K562 (cell line): ENCODE measurements at regions not wholly inside any gene's neighbourhood (a gene's known extent, or its start where the extent isn't known, plus 50 kb on each side); places are given as distances from the start of the nearest gene placed in this dataset.

Experiments used
- AFF4 ChIP-seq: sonication (generic); formaldehyde crosslinking; IDR thresholded peaks from 2 replicates; pipeline ENCODE4 v1.8.0; 2023; ENCODE audit warnings: mild to moderate bottlenecking, missing genetic modification reagents
- ATF7 ChIP-seq: fragments of 450-650 bp; IDR thresholded peaks from 2 replicates; pipeline ENCODE4 v1.7.1; 2014; ENCODE audit warnings: mild to moderate bottlenecking, moderate library complexity
- CTCFL ChIP-seq: IDR thresholded peaks from 2 replicates; pipeline ENCODE4 v1.6.1; 2011; ENCODE audit warnings: borderline replicate concordance, low read depth, mild to moderate bottlenecking, moderate library complexity, low read length; ENCODE audit not compliant: insufficient read depth, poor library complexity, severe bottlenecking
- ESRRB ChIP-seq: fragments of 250-450 bp; sonication (Bioruptor Pico); IDR thresholded peaks from 2 replicates; pipeline ENCODE4 v1.5.0; 2020; ENCODE audit warnings: mild to moderate bottlenecking, moderate library complexity, borderline replicate concordance
- FOXA1 ChIP-seq: fragments of 450-650 bp; IDR thresholded peaks from 2 replicates; pipeline ENCODE4 v1.6.1; 2016; ENCODE audit warnings: mild to moderate bottlenecking, borderline replicate concordance
- GTF2E2 ChIP-seq: fragments of 200-800 bp; sonication (Bioruptor generic); IDR thresholded peaks from 2 replicates; pipeline ENCODE4 v1.6.1; 2016; ENCODE audit warnings: missing genetic modification characterization, missing compliant biosample characterization
- HDAC8 ChIP-seq: fragments of 450-650 bp; IDR thresholded peaks from 2 replicates; pipeline ENCODE4 v1.6.1; 2016; ENCODE audit warnings: mild to moderate bottlenecking, missing genetic modification characterization, moderate library complexity, missing compliant biosample characterization
- KLF13 ChIP-seq: fragments of 450-650 bp; IDR thresholded peaks from 2 replicates; pipeline ENCODE4 v1.6.1; 2016; ENCODE audit warnings: missing genetic modification characterization, low read depth, mild to moderate bottlenecking, missing compliant biosample characterization, moderate library complexity, borderline replicate concordance
- MEF2D ChIP-seq: conservative IDR thresholded peaks from 2 replicates; pipeline ENCODE4 v1.6.1; 2016; ENCODE audit warnings: low read depth, missing genetic modification characterization, missing compliant biosample characterization
- NCOA2 ChIP-seq, 2 experiments: fragments of 450-650 bp; IDR thresholded peaks; 2 replicates each; pipeline ENCODE4 v1.6.1; 2018; ENCODE audit warnings: mild to moderate bottlenecking in 2 of 2, moderate library complexity in 1 of 2; ENCODE audit not compliant: partially characterized antibody in 2 of 2
- NFE2L1 ChIP-seq: fragments of 450-650 bp; IDR thresholded peaks from 2 replicates; pipeline ENCODE4 v1.6.1; 2016; ENCODE audit warnings: missing genetic modification characterization, low read depth, mild to moderate bottlenecking, missing compliant biosample characterization, moderate library complexity, borderline replicate concordance
- NR1H2 ChIP-seq: sonication (generic); formaldehyde crosslinking; IDR thresholded peaks from 2 replicates; pipeline ENCODE4 v1.4.0; 2020; ENCODE audit warnings: mild to moderate bottlenecking, missing genetic modification reagents
- SMARCA5 ChIP-seq: fragments of 450-650 bp; IDR thresholded peaks from 2 replicates; pipeline ENCODE4 v1.6.1; 2016
- SREBF2 ChIP-seq: sonication (generic); formaldehyde crosslinking; IDR thresholded peaks from 2 replicates; pipeline ENCODE4 v1.4.0; 2020; ENCODE audit warnings: mild to moderate bottlenecking, missing genetic modification reagents
- STAG1 ChIP-seq: sonication (generic); formaldehyde crosslinking; IDR thresholded peaks from 2 replicates; pipeline ENCODE4 v1.5.0; 2020; ENCODE audit warnings: missing genetic modification reagents, borderline replicate concordance
- THRA ChIP-seq: fragments of 450-650 bp; IDR thresholded peaks from 2 replicates; pipeline ENCODE4 v1.6.1; 2017; ENCODE audit warnings: mild to moderate bottlenecking, moderate library complexity
- ZNF146 ChIP-seq: IDR thresholded peaks from one replicate; pipeline ENCODE4 v1.6.1; 2018; ENCODE audit warnings: missing compliant biosample characterization; ENCODE audit not compliant: unreplicated experiment
- ZNF224 ChIP-seq: sonication (generic); formaldehyde crosslinking; IDR thresholded peaks from 2 replicates; pipeline ENCODE4 v1.8.0; 2022; ENCODE audit warnings: mild to moderate bottlenecking, missing genetic modification reagents

GRCh38 chrX:73943693-73944562 lies 91.4 kb upstream of the XIST start (continued):
- TF ChIP-seq THRA, result no peak
- no peak for TF ChIP-seq SREBF2 (CRISPR knock-in tag)
- no peak for TF ChIP-seq FOXA1
- no peak for TF ChIP-seq SMARCA5
- no peak for TF ChIP-seq CTCFL
- no peak for TF ChIP-seq MEF2D (tag)
- TF ChIP-seq NFE2L1 (tag), result no peak
- TF ChIP-seq GTF2E2 (tag), result peak; percentile 59; the same call in 1 of the 2 replicates
- no peak for TF ChIP-seq NR1H2 (CRISPR knock-in tag)
- no peak; the same call in 1 of the 2 replicates for TF ChIP-seq AFF4 (CRISPR knock-in tag)
- TF ChIP-seq ZNF146 (CRISPR knock-in tag), result no peak
- TF ChIP-seq KLF13, result peak; percentile 81; the same call in 1 of the 2 replicates
- TF ChIP-seq ZNF224, result no peak
- TF ChIP-seq NCOA2 (IDR thresholded peaks at IDR 0.05; ENCODE audit: partially characterized antibody in 2 of 2), result no peak
- TF ChIP-seq STAG1 (CRISPR knock-in tag), result no peak
- peak; percentile 66; the same call in 1 of the 2 replicates for TF ChIP-seq ATF7
- TF ChIP-seq HDAC8 (tag), result no peak
- TF ChIP-seq ESRRB (CRISPR knock-in tag), result no peak
